Keratinocyte (primary cell): ENCODE measurements at regions not wholly inside any gene's neighbourhood (a gene's known extent, or its start where the extent isn't known, plus 50 kb on each side); places are given as distances from the start of the nearest gene placed in this dataset.

ENCODE experiments used
- EZH2 ChIP-seq: IDR thresholded peaks from one replicate; pipeline ENCODE4 v1.6.1; 2012; ENCODE audit warnings: inconsistent platforms, mild to moderate bottlenecking, low read length, moderate library complexity
- TF ChIP-seq, protein P1 (sequence below), 3 experiments: IDR thresholded peaks in 1 of 3; conservative IDR thresholded peaks in 1 of 3; optimal IDR thresholded peaks in 1 of 3; 2 replicates in 2 of 3; 3 replicates in 1 of 3; pipeline versions ENCODE3 to v1.5.1; 2011; ENCODE audit warnings: low read length in 3 of 3, mild to moderate bottlenecking in 3 of 3, moderate library complexity in 2 of 3, control low read depth in 1 of 3, inconsistent platforms in 1 of 3; ENCODE audit not compliant: insufficient read depth in 2 of 3; ENCODE audit errors: extremely low read depth in 1 of 3

DNA sequence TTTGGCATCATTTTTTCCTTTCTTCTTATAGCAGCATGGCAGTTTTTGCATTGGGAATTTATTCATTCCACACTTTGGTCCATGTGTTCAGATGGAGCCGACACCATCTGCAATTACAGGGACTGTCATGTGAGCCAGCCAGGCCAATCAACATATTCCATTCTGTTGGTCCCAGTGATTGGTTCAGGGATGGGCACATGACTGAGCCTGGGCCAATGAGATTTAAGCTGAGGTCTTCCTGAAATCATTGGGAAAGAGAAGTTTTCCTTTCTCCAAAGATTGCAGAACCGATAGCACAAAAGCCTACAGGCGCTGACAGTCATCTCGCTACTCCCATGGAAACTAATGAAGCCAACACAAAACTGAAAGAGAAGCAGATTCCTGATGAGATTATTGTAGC lies 841.5 kb upstream of the TMEM132C start:
- TF ChIP-seq, protein P1, sequence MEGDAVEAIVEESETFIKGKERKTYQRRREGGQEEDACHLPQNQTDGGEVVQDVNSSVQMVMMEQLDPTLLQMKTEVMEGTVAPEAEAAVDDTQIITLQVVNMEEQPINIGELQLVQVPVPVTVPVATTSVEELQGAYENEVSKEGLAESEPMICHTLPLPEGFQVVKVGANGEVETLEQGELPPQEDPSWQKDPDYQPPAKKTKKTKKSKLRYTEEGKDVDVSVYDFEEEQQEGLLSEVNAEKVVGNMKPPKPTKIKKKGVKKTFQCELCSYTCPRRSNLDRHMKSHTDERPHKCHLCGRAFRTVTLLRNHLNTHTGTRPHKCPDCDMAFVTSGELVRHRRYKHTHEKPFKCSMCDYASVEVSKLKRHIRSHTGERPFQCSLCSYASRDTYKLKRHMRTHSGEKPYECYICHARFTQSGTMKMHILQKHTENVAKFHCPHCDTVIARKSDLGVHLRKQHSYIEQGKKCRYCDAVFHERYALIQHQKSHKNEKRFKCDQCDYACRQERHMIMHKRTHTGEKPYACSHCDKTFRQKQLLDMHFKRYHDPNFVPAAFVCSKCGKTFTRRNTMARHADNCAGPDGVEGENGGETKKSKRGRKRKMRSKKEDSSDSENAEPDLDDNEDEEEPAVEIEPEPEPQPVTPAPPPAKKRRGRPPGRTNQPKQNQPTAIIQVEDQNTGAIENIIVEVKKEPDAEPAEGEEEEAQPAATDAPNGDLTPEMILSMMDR (optimal IDR thresholded peaks at IDR 0.05 in 1 of 3, IDR thresholded peaks at IDR 0.05 in 1 of 3, conservative IDR thresholded peaks at IDR 0.05 in 1 of 3; ENCODE audit: extremely low read depth in 1 of 3, insufficient read depth in 2 of 3, low read length in 3 of 3): no peak
- TF ChIP-seq EZH2: no peak
